Astrocyte (in vitro differentiated cells and primary cell): ENCODE measurements at regions not wholly inside any gene's neighbourhood (a gene's known extent, or its start where the extent isn't known, plus 50 kb on each side); places are given as distances from the start of the nearest gene placed in this dataset.

ENCODE experiments used
- DNase-seq: peaks from one replicate; pipeline ENCODE4 v3.0.0-alpha.2; 2010; ENCODE audit warnings: low read depth
- FAIRE-seq: peaks from 2 replicates; lab custom pipeline; 2011; peaks lifted over from hg19 to GRCh38; lab: Jason Lieb, UNC
- H2AFZ ChIP-seq: 2 replicates; pipeline ENCODE4 v1.6.0; 2012; ENCODE audit warnings: low read depth, low read length, inconsistent platforms
- H3K27ac ChIP-seq: 2 replicates; pipeline ENCODE4 v1.5.1; 2011; ENCODE audit warnings: low read depth, low read length, inconsistent platforms
- H3K27me3 ChIP-seq: 2 replicates; pipeline ENCODE4 v1.6.0; 2011; ENCODE audit warnings: low read length, inconsistent platforms; ENCODE audit not compliant: insufficient read depth
- H3K36me3 ChIP-seq: 2 replicates; pipeline ENCODE4 v1.5.1; 2011; ENCODE audit warnings: low read length, inconsistent platforms; ENCODE audit not compliant: insufficient read depth
- H3K4me1 ChIP-seq: 2 replicates; pipeline ENCODE4 v1.5.1; 2011; ENCODE audit warnings: low read length, inconsistent platforms; ENCODE audit not compliant: insufficient read depth
- H3K4me2 ChIP-seq: 2 replicates; pipeline ENCODE4 v1.6.0; 2012; ENCODE audit warnings: low read length, inconsistent platforms
- H3K4me3 ChIP-seq: 2 replicates; pipeline ENCODE4 v1.5.1; 2011; ENCODE audit warnings: low read depth, mild to moderate bottlenecking, low read length, inconsistent platforms; ENCODE audit not compliant: insufficient read depth
- H3K79me2 ChIP-seq: 2 replicates; pipeline ENCODE4 v1.6.0; 2012; ENCODE audit warnings: mild to moderate bottlenecking, low read length, inconsistent platforms; ENCODE audit not compliant: insufficient read depth
- H3K9ac ChIP-seq: 2 replicates; pipeline ENCODE4 v1.6.0; 2012; ENCODE audit warnings: mild to moderate bottlenecking, low read length, inconsistent platforms
- H3K9me3 ChIP-seq: 2 replicates; pipeline ENCODE4 v1.5.1; 2012; ENCODE audit warnings: low read depth, mild to moderate bottlenecking, low read length, inconsistent platforms; ENCODE audit not compliant: insufficient read depth
- H4K20me1 ChIP-seq: 2 replicates; pipeline ENCODE4 v1.6.0; 2012; ENCODE audit warnings: low read length, inconsistent platforms; ENCODE audit not compliant: insufficient read depth
- H3K27ac Mint-ChIP-seq: one replicate; pipeline ENCODE4 v1.8.0; 2021; ENCODE audit warnings: mild to moderate bottlenecking, mixed read lengths; ENCODE audit not compliant: unreplicated experiment
- H3K27me3 Mint-ChIP-seq: one replicate; pipeline ENCODE4 v1.8.0; 2021; ENCODE audit warnings: low read depth, mixed read lengths; ENCODE audit not compliant: unreplicated experiment
- H3K36me3 Mint-ChIP-seq: one replicate; pipeline ENCODE4 v1.8.0; 2021; ENCODE audit warnings: low read depth, mixed read lengths; ENCODE audit not compliant: unreplicated experiment
- H3K4me1 Mint-ChIP-seq: one replicate; pipeline ENCODE4 v1.8.0; 2021; ENCODE audit warnings: low read depth, mixed read lengths; ENCODE audit not compliant: unreplicated experiment
- H3K4me3 Mint-ChIP-seq: one replicate; pipeline ENCODE4 v1.8.0; 2021; ENCODE audit warnings: mild to moderate bottlenecking, moderate library complexity, mixed read lengths; ENCODE audit not compliant: unreplicated experiment
- H3K9me3 Mint-ChIP-seq: one replicate; pipeline ENCODE4 v1.8.0; 2021; ENCODE audit warnings: mild to moderate bottlenecking, mixed read lengths; ENCODE audit not compliant: unreplicated experiment
- CTCF ChIP-seq: IDR thresholded peaks from 2 replicates; pipeline ENCODE4 v1.5.1; 2011; ENCODE audit warnings: low read depth, mild to moderate bottlenecking, inconsistent platforms, low read length, moderate library complexity; ENCODE audit not compliant: insufficient read depth
- EZH2 ChIP-seq: IDR thresholded peaks from 2 replicates; pipeline ENCODE4 v1.6.1; 2012; ENCODE audit warnings: mild to moderate bottlenecking, low read length, inconsistent platforms; ENCODE audit not compliant: insufficient read depth

- H3K4me1 Mint-ChIP-seq = peaks cover 13% of the 10 kb centered on the region
- H3K27me3 Mint-ChIP-seq = no peaks in the 10 kb centered on the region
- FAIRE-seq (no peak), DNase-seq (peak; percentile 52)
- Histone ChIP-seq H3K4me2 (no peak overlapping the region), H3K4me3 (no peak overlapping the region), H3K4me1 (no peaks in the 10 kb centered on the region), H2AFZ (no peak overlapping the region), H3K27ac (no peak overlapping the region), H3K9me3 (no peaks in the 10 kb centered on the region), H3K27me3 (no peaks in the 10 kb centered on the region), H3K79me2 (no peaks in the 10 kb centered on the region), H3K9ac (no peak overlapping the region), H3K36me3 (no peaks in the 10 kb centered on the region), H4K20me1 (no peaks in the 10 kb centered on the region)
- H3K36me3 Mint-ChIP-seq = peaks cover 2% of the 10 kb centered on the region
- H3K27ac Mint-ChIP-seq = peak overlapping the region; percentile 95
- H3K4me3 Mint-ChIP-seq = no peak overlapping the region
- H3K9me3 Mint-ChIP-seq = peaks cover 7% of the 10 kb centered on the region
- TF ChIP-seq CTCF = no peak
Observed at GRCh38 chr5:166772770-166773169, 1518.7 kb upstream of the WWC1 start.

GRCh38 chr5:166781737-166782136 is 1509.7 kb upstream of the WWC1 start:
- Mint-ChIP-seq H3K9me3 (peaks cover 3% of the 10 kb centered on the region), H3K27me3 (no peaks in the 10 kb centered on the region), H3K36me3 (peaks cover 2% of the 10 kb centered on the region), H3K4me1 (peaks cover 5% of the 10 kb centered on the region), H3K27ac (no peak overlapping the region), H3K4me3 (no peak overlapping the region)
- no peaks in the 10 kb centered on the region for H3K4me1 ChIP-seq
- H3K9me3 ChIP-seq = no peaks in the 10 kb centered on the region
- no peak overlapping the region for H3K4me3 ChIP-seq
- no peak overlapping the region for H3K9ac ChIP-seq
- FAIRE-seq (no peak), DNase-seq (no peak)
- H3K27me3 ChIP-seq = no peaks in the 10 kb centered on the region
- no peak overlapping the region for H3K27ac ChIP-seq
- no peaks in the 10 kb centered on the region for H4K20me1 ChIP-seq
- H3K4me2 ChIP-seq = no peak overlapping the region
- H2AFZ ChIP-seq = no peak overlapping the region
- H3K79me2 ChIP-seq = no peaks in the 10 kb centered on the region
- no peaks in the 10 kb centered on the region for H3K36me3 ChIP-seq
- TF ChIP-seq EZH2 (no peak), CTCF (no peak)

- H3K9me3 ChIP-seq = no peaks in the 10 kb centered on the region
- no peak for FAIRE-seq
Observed at GRCh38 chr5:166784545-166785078, 1506.8 kb upstream of the WWC1 start.

More at GRCh38 chr5:166784545-166785078, 1506.8 kb upstream of the WWC1 start:
- no peaks in the 10 kb centered on the region for H3K27me3 ChIP-seq
- no peak overlapping the region for H2AFZ ChIP-seq
- peaks cover 3% of the 10 kb centered on the region for H3K9me3 Mint-ChIP-seq
- H3K36me3 ChIP-seq = no peaks in the 10 kb centered on the region
- no peak overlapping the region for H3K27ac ChIP-seq
- DNase-seq = no peak
- no peaks in the 10 kb centered on the region for H3K79me2 ChIP-seq
- H3K36me3 Mint-ChIP-seq = peaks cover 2% of the 10 kb centered on the region
- H3K4me2 ChIP-seq = no peak overlapping the region
- no peaks in the 10 kb centered on the region for H3K27me3 Mint-ChIP-seq
- H3K4me1 ChIP-seq = no peaks in the 10 kb centered on the region
- H3K4me3 Mint-ChIP-seq = no peak overlapping the region
- no peak overlapping the region for H3K4me3 ChIP-seq
- no peak overlapping the region for H3K9ac ChIP-seq
- no peak overlapping the region for H3K27ac Mint-ChIP-seq
- peaks cover 9% of the 10 kb centered on the region for H3K4me1 Mint-ChIP-seq
- no peak for TF ChIP-seq EZH2
- no peak for TF ChIP-seq CTCF
- no peaks in the 10 kb centered on the region for H4K20me1 ChIP-seq
